MM.1S (cell line): ENCODE measurements at regions not wholly inside any gene's neighbourhood (a gene's known extent, or its start where the extent isn't known, plus 50 kb on each side); places are given as distances from the start of the nearest gene placed in this dataset.
"Not testable (repeated sequence)": the region's sequence is repeated elsewhere in the genome, so short reads cannot be mapped to it uniquely, and the experiment has no call there.

Experiments
- EZH2 ChIP-seq: fragments of 300-600 bp; sonication (generic); optimal IDR thresholded peaks from 2 replicates; pipeline ENCODE3; 2017; ENCODE audit warnings: low read depth, mild to moderate bottlenecking, antibody characterized with exemption, low read length, mixed read lengths
- EZH2phosphoT487 ChIP-seq: fragments of 300-600 bp; sonication (generic); IDR thresholded peaks from 2 replicates; pipeline ENCODE4 v1.6.1; 2018; ENCODE audit warnings: antibody characterized with exemption, low read length
- TF ChIP-seq, protein P1 (sequence below): fragments of 300-600 bp; sonication (generic); IDR thresholded peaks from 2 replicates; pipeline ENCODE4 v1.5.1; 2016; ENCODE audit warnings: antibody characterized with exemption, low read length, mixed read lengths

DNA sequence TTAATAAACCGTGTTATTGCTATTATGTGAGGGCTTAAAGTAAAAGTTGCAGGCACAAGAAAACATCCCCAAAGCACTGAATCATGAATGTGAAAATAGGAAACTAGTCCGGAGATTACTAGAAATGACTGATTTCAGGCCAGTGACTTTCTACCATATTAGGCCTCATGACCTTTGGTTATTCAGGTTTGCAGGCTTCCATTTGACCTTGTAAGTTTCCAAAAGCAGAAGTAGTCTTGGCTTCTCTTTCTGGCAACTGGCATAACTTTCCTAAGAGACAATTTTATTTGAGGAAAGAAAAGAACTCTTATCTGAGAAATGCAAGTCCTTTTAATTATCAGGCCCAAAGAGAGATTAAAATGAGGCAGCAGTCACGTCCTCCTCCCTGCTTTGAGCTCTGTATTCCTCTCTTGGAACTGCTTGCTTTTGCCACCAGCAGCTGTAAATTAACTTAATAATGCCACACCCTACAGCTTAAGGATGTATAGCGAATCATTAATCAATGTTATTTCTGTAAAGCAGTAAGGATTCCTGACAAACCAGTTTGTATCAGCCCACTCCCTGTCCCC lies 225.0 kb upstream of the FAM240B start:
- TF ChIP-seq, protein P1, sequence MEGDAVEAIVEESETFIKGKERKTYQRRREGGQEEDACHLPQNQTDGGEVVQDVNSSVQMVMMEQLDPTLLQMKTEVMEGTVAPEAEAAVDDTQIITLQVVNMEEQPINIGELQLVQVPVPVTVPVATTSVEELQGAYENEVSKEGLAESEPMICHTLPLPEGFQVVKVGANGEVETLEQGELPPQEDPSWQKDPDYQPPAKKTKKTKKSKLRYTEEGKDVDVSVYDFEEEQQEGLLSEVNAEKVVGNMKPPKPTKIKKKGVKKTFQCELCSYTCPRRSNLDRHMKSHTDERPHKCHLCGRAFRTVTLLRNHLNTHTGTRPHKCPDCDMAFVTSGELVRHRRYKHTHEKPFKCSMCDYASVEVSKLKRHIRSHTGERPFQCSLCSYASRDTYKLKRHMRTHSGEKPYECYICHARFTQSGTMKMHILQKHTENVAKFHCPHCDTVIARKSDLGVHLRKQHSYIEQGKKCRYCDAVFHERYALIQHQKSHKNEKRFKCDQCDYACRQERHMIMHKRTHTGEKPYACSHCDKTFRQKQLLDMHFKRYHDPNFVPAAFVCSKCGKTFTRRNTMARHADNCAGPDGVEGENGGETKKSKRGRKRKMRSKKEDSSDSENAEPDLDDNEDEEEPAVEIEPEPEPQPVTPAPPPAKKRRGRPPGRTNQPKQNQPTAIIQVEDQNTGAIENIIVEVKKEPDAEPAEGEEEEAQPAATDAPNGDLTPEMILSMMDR, result not testable (repeated sequence)
- TF ChIP-seq EZH2phosphoT487, EZH2: not testable (repeated sequence)
